ENCODE measurements at regions not wholly inside any gene's neighbourhood (a gene's known extent, or its start where the extent isn't known, plus 50 kb on each side); places are given as distances from the start of the nearest gene placed in this dataset.

- no peak for DNase-seq
Observed at GRCh38 chr2:41905597-41906337, 142.1 kb upstream of the PKDCC start.

- DNase-seq: no peak
Observed at GRCh38 chr2:41906338-41906725, 141.5 kb upstream of the PKDCC start.

DNA sequence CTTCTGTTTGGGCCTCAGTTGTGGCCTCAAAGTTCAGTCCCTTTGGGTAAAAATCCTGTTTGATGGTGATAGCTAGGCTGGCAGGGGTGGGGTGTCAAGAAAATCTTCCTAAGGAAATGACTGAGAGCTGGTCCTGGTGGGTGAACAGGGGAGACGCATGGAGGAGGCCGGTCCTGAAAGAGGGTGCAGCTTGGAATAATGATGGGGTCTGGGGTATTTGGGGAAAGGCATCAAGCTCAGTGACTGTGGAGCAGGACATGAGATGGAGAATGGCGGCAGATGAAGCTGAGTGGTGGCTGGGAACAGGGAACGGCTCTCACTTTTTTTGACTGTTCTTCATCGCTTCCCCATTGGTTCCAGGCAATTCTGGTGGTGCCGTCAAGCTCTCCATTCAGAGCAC is 140.7 kb upstream of the PKDCC start:
- DNase-seq: no peak

- DNase-seq: no peak
Observed at GRCh38 chr2:41907771-41908207, 140.0 kb upstream of the PKDCC start.

GRCh38 chr2:41908349-41908748 is 139.5 kb upstream of the PKDCC start:
- DNase-seq: no peak

DNA sequence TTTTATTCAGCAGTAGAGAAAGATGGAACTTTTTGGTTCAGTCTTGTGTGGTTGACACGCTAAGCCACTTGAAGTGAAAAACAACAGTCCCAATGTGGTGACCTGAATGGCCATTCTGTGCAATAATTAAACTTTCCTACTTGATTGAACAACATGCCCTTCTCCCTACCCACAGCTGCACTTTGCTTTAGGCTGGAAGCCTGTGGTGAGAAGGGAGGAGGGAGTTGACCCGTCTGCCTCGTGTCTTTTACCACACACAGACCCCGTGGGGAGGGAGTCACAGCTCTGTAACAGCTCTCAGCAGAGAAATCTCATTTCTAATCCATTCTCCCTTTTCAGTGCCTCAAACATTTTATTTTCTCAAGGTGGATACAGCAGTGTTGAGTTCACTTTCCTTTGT is 138.2 kb upstream of the PKDCC start:
- DNase-seq: no peak

- no peak for DNase-seq
Observed at GRCh38 chr2:41910126-41910525, 137.7 kb upstream of the PKDCC start.

DNA sequence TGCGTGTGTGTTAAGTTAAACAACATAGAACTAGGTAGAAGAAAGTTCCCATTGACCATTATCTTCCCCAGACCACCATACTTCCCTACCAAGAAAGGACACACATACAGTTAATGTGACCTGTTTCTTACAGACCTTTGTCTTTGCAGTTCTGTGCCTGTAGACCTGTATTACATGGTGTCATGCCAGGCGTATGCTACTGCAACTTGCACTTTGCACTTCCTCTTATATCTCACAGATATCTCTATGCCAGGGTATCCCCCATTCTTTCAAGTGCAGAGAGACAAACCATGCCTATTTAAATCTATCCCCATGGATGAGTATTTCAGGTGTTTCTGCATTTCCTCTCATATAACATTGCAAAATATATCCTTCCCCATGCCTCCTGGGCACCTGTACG is 136.8 kb upstream of the PKDCC start:
- DNase-seq: no peak

- no peak for DNase-seq
Observed at GRCh38 chr2:41912337-41912736, 135.5 kb upstream of the PKDCC start.

DNA sequence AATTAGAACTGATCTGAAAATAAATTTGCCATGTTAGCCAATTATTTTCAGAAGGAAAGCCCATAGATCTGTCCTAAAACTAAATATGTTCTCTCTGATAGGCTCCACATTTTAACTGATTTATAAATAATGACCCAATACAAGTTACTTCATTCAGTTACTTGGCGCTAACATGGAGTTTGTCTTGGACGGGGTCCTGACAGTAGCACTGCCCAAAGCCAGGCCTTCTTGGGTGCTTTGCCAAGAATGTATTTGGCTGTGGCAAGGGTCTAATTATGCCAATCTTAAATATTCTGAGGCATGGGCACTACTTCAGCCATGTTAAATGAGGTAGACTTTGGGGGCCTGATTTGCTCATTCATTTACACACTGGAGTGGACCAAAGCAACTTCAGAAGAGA is 135.0 kb upstream of the PKDCC start:
- DNase-seq: no peak

DNA sequence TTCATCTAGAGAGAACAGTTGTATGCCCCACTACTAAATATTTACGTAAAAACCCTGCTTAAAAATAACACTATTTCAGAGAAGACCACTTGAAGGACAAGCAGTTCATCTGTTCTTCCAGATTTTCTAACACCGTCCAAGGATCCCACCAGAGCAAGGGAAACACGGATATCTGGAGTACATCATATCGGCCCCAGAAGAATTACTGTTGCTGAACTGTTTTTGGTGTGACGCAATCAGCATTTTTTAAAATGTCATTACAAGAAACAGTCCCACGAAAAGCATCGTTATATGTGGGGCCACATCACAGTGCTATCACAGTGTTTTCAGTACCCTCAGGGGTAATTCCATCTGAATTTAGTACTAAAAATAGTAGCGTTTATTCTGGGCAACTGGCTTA is 134.5 kb upstream of the PKDCC start:
- DNase-seq: no peak

DNA sequence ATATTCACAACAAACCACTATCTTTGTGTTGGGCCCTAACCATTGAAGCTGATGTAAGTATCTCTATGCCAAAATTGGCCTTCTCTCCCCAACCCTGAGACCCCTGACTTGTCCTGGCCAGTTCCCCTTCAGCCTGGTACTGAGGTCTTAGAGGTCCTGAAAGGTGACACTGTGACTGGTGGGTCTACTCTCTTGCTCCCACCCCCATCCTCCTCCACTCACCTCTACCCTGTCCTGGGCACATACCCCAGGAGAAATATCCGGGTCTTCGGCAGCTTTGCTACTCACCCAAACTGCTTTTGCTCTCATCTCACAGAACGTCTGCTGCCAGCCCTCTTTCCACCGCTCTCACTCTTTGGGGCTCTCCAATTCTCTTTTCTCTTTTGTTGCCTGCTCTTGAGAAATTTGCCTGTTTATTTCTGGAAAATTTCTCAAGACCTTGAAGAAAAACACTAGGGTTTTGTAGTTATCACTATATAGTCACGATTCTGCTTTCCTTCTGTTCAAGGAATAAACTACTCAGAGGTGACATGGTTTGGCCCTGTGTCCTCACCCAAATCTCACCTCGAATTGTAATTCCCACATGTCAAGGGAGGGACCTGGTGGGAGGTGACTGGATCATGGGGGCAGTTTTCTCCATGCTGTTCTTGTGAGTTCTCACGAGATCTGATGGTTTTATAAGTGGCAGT is 133.8 kb upstream of the PKDCC start:
- no peak for DNase-seq

- DNase-seq: no peak
Observed at GRCh38 chr2:41914936-41915335, 132.9 kb upstream of the PKDCC start.

GRCh38 chr2:41916177-41916576 is 131.6 kb upstream of the PKDCC start:
- DNase-seq: no peak

DNA sequence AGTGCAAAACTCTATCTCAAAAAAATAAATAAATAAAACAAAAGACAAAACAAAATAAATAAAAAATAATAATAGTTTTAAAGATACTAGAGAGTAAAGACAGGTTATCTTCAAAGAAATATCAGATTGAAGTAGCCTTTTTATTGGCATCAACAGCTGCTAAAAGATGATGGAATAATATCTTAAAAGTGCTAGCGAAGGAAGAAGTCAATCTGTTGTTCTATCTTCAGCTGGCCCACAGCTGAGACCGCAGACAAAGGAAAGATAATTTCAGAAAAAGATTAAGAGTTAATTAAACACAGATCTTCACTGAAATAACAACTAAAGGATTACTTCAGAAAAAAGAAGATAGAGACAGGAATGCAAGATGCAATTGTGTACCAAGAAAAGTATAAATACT is 130.2 kb upstream of the PKDCC start:
- no peak for DNase-seq

GRCh38 chr2:41919135-41919534 is 128.7 kb upstream of the PKDCC start:
- DNase-seq: no peak

- no peak for DNase-seq
Observed at GRCh38 chr2:41920181-41920580, 127.6 kb upstream of the PKDCC start.

- no peak for DNase-seq
Observed at GRCh38 chr2:41920812-41921211, 127.0 kb upstream of the PKDCC start.

GRCh38 chr2:41922177-41922576 is 125.6 kb upstream of the PKDCC start:
- no peak for DNase-seq

DNA sequence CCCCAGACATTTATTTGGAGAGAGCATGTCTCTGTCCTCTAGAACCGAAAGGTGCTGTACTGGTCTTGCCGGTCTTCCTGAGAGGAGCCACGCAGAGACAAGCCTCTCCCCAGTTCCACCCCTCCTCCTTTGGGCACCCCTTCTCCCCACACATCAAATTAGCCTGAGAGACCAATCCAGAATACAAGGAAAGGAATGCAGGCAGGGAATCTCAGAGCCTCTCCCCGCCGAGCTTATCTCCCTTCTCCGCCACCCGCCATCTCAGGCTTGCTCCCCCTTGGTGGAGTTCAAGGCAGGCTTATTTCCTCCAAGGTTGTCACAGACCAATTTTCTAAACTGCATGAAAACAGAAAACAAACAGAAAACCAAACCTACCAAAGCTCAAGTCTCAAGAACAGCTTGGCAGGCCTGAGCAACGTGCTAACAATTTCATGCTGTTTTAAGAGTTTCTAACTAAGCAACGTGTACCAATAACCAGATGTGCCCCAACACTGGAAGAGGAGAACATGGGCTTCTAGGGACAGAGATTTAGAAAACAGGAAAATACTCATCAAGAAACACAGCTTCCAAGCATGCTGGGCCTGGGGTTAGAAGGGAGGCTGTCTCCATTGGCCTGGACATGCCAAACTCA is 124.5 kb upstream of the PKDCC start:
- no peak for DNase-seq

DNA sequence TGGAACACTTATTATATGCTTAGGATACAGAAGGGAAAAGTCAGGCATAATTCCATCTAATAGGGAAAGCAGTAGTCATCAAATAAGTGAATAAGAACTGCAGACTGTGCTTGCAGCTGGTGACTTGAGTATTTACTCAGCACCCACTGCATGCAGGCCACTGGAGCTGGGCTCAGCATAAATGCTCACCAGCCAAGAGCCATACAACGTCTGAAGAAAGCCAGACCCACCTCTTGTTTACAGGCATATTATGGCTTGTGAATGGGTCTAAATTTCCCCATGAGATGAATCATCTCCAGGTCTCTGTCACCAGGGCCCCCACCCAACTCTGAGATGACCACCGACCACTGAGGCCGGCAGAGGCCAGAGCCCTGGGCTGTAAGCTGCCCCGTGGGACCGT is 123.8 kb upstream of the PKDCC start:
- DNase-seq: no peak

DNA sequence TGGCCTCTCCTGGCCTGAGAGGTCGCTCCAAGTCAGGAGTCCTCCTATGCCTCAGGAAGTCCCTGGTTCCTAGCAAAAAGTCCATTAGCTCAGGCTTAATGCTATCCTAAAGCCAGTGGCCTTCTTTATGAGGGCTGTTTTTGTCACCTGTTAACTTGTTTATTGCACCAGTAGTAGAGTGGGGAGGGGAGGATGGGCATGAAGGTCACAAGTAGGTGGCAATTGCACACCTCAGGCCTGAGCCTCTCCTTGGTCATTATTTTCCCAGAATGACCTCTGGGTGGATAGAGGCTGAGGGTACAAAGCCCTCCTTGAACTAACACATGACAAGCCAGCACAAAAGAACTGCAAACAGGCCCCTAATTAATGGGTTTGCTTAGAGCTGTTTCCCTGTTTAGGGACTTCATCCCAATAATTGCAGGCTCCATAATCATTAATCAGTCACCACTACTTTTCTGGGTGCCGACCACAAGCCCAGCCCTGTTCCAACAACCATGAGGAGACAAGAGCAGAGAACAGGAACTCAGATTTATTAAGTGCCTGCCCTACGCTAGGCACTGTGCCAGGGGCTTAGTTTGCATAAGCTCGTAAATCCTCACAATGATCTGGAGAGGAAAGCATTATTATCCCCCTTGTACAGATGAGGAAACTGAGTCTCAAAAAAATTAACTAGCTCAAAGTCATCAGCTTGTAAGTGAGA is 123.0 kb upstream of the PKDCC start:
- DNase-seq: no peak

- no peak for DNase-seq
Observed at GRCh38 chr2:41925712-41926111, 122.1 kb upstream of the PKDCC start.

All from activated gamma-delta T cell treated with Interleukin-2 at 50 U/mL for 16 hours (primary cell).